A673 (cell line): ENCODE measurements at regions not wholly inside any gene's neighbourhood (a gene's known extent, or its start where the extent isn't known, plus 50 kb on each side); places are given as distances from the start of the nearest gene placed in this dataset.

Experiments
- EZH2 ChIP-seq: fragments of 200-600 bp; sonication (generic); IDR thresholded peaks from 2 replicates; pipeline ENCODE4 v1.6.1; 2017; ENCODE audit warnings: borderline replicate concordance, low read depth, mild to moderate bottlenecking, mixed read lengths, antibody characterized with exemption, low read length; ENCODE audit not compliant: poor library complexity, severe bottlenecking
- TF ChIP-seq, protein P1 (sequence below): fragments of 300-800, 200-600 bp; sonication (generic); conservative IDR thresholded peaks from 2 replicates; pipeline ENCODE4 v1.5.1; 2017; ENCODE audit warnings: low read depth, mild to moderate bottlenecking, antibody characterized with exemption, low read length, moderate library complexity, mixed read lengths

GRCh38 chr4:92183825-92184224 is 119.9 kb upstream of the GRID2 start:
- TF ChIP-seq, protein P1, sequence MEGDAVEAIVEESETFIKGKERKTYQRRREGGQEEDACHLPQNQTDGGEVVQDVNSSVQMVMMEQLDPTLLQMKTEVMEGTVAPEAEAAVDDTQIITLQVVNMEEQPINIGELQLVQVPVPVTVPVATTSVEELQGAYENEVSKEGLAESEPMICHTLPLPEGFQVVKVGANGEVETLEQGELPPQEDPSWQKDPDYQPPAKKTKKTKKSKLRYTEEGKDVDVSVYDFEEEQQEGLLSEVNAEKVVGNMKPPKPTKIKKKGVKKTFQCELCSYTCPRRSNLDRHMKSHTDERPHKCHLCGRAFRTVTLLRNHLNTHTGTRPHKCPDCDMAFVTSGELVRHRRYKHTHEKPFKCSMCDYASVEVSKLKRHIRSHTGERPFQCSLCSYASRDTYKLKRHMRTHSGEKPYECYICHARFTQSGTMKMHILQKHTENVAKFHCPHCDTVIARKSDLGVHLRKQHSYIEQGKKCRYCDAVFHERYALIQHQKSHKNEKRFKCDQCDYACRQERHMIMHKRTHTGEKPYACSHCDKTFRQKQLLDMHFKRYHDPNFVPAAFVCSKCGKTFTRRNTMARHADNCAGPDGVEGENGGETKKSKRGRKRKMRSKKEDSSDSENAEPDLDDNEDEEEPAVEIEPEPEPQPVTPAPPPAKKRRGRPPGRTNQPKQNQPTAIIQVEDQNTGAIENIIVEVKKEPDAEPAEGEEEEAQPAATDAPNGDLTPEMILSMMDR = no peak
- TF ChIP-seq EZH2 = no peak
